GM13976 (cell line): ENCODE measurements at regions not wholly inside any gene's neighbourhood (a gene's known extent, or its start where the extent isn't known, plus 50 kb on each side); places are given as distances from the start of the nearest gene placed in this dataset.

Source experiments
- DNase-seq: peaks from one replicate; pipeline ENCODE4 v3.0.0; 2012; ENCODE audit warnings: low spot score
- CTCF ChIP-seq: IDR thresholded peaks from 2 replicates; pipeline ENCODE4 v1.5.1; 2012; ENCODE audit warnings: borderline replicate concordance, mild to moderate bottlenecking; ENCODE audit not compliant: insufficient read depth; ENCODE audit errors: extremely low read depth, missing control alignments, control extremely low read depth
- in situ Hi-C: fragments of 300-500 bp; cut with MboI; formaldehyde crosslinking; loops from one replicate; pipeline ENCODE4 v1.12.0; 2022; ENCODE audit warnings: low sequenced_read_pairs, mixed read lengths, inconsistent platforms; ENCODE audit not compliant: unreplicated experiment

- TF ChIP-seq CTCF: no peak
- no peak for DNase-seq
- in situ Hi-C loops: no loop called here
These were observed 170.1 kb upstream of the NECTIN3 start for GRCh38 chr3:110901536-110901935.

- TF ChIP-seq CTCF: no peak
- no peak for DNase-seq
- in situ Hi-C loops: no loop called here
These were observed 169.0 kb upstream of the NECTIN3 start for GRCh38 chr3:110902453-110903085.

- TF ChIP-seq CTCF: no peak
- no peak for DNase-seq
- in situ Hi-C loops: no loop called here
These were observed 167.7 kb upstream of the NECTIN3 start for GRCh38 chr3:110903771-110904519.

- no peak for TF ChIP-seq CTCF
- in situ Hi-C loops: no loop called here
These were observed 167.1 kb upstream of the NECTIN3 start for GRCh38 chr3:110904520-110904890.

GRCh38 chr3:110905121-110905520, 166.5 kb upstream of the NECTIN3 start:
- in situ Hi-C loops: no loop called here
- no peak for DNase-seq
- TF ChIP-seq CTCF: no peak

More at GRCh38 chr3:110904520-110904890, 167.1 kb upstream of the NECTIN3 start:
- DNase-seq: no peak

- no peak for TF ChIP-seq CTCF
- in situ Hi-C loops: no loop called here
- no peak for DNase-seq
These were observed 161.8 kb upstream of the NECTIN3 start for GRCh38 chr3:110909839-110910238.
